GM21381 (cell line): ENCODE measurements at regions not wholly inside any gene's neighbourhood (a gene's known extent, or its start where the extent isn't known, plus 50 kb on each side); places are given as distances from the start of the nearest gene placed in this dataset.

ENCODE experiments used
- ATAC-seq: cut with Tn5 transposase; IDR thresholded peaks from one replicate; pipeline ENCODE4 v1.9.1; 2021; ENCODE audit warnings: mild to moderate bottlenecking, moderate library complexity; ENCODE audit not compliant: unreplicated experiment

DNA sequence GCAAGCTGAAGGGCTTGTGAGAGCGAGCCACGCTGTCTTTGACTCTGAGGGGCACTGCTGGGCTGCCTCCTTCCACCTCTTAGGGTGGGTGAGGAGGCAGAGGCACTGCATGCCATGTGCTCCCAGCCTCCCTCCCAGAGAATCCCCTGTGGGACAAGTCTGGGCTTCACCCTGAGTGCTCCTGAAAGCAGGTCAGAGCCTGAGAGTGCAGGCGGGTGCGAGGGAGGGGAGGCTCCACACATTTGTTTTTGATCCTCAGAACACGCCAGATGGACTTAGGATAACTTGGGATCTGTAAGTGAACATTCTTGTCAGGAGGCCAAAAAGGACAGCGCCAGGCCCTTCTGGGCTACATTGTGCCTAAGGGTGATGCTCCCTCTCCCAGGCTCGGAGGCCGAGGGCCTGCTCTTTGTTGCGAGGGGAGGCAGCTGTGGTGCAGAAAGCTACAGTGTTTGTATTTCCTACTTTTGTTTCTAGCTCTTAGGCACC, 155.4 kb downstream of the TMX1 start:
- no peak for ATAC-seq

DNA sequence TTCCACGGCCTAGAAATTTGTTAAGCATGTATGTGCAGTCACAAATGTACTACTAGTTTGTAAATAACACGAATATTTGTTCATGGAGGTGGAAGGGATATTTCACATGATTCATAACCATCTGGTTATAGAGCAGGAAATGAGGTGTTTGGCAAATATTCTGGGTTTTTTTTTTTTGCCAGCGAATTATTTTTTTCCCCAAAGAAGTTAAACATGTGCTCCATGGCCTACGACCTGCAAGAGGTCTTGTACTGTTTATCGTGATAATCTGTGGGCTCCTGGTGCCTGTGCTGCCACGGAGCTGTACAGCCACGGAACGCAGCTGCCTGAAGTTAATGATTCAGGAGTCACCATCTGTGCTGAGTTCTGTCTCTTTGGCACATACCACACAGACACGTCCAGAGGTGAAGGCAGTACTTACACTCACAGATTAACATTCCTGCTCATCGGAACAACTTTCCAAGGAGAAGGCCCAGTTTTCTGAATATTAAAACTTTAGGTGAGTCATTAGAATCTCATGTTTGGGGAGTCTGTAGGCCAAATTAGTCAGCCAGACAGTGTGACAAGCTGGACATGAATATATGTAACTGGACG, 156.3 kb downstream of the TMX1 start:
- ATAC-seq, result no peak

DNA sequence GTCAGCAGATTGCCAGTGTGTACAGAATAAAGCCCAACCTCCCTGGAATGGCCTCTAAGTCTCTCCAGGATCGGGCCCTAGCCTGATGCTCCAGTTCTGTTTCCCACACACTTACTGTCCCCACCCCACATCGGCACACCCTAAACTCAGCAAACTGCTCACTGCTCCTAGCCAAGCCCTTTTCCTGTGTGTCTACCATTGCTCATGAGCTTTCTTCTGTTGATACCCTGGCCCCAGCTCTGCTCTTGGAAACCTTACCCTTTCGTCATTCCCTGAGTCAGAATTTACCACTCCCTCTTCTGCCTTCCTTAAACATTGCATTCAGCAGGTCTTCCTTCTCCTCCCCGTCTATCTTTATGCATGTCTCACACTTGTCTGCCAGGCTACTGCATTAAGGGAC, 158.9 kb downstream of the TMX1 start:
- ATAC-seq, result no peak

DNA sequence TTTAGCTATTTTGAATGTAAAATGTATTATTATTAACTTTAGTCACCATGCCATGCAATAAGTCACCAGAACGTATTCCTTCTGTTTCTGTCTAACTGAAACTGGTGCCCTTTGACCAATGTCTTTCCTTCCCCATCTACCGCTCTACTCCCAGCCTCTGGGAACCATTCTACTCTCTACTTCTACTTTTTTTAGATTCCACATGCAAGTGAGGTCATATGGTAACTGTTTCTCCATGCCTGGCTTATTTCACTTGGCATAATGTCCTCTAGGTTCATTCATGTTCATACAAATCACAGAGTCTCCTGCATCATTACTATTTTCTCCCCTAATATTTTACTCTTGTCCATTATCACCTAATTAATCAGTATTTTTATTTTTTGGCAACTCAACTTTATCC, 160.1 kb downstream of the TMX1 start:
- ATAC-seq, result no peak

DNA sequence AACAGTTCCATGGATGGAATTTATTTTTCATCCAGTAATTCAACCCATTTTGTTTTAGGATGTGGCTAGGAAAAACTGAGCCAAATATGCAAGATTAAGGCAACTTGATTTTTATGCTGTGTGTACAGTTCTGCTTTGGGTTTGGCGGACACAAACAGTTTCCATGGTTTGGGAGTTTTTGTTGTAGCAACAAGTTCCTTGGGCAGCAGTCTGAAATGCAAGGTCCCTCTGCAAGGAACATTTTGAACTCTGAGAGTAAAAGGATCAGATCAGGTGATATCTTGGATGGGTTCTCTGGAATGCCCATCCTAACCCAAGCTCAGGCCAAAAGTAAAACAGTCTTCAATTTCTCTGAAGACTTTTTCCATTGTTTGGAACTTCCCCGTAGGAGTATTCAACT, 161.2 kb downstream of the TMX1 start:
- ATAC-seq, result no peak

DNA sequence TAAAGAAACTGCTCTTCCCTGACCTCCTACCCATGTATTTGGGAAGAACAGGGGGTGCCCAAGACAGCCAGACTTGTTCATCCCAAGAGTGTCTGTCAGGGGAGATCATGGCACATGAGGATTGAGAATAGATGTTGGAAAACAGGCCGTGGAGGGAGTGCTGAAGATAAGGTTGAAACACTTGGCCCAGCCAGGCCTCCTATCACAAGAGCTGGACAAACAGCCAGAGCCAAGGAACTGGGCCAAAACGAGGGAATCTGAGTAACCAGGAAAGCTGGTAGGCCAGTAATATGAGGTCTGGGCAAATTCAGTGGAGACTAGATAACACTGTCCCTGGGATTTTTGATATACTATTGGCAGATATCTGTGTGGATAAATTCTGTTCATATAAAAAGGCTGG, 161.7 kb downstream of the TMX1 start:
- no peak for ATAC-seq

DNA sequence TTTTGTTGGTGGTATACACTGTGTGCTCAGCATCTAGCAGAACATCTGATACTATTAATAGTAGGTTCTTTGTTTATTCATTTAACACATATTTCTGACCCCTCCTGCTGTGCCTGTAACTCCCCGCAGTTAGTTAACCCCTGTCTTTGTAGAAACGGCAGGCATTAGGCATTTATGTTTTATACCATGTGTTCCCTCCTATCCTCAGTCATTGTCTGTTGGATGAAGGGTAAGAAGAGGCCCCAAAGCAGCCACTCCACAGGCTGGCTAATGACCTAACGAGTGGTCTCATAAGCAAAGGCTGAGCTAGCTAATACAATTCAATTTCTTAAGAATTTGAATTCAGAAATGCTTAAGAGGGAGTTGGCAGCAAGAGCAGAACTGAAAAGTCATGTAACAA, 170.8 kb downstream of the TMX1 start:
- no peak for ATAC-seq

DNA sequence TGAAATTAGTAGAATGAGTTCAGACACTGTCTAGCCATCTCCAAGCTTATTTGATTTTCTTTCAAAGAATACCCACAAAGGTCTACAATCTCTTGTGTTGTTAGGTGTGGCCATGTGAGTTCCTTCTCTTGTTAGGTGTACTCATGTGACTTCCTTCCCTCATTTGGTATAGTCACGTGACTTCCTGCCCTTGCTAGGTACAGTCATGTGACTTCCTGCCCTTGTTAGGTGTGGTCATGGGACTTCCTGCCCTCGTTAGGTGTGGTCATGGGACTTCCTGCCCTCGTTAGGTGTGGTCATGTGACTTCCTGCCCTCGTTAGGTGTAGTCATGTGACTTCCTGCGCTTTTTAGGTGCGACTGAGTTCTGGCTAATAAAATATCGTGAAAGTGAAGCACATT, 179.6 kb downstream of the TMX1 start:
- no peak for ATAC-seq

DNA sequence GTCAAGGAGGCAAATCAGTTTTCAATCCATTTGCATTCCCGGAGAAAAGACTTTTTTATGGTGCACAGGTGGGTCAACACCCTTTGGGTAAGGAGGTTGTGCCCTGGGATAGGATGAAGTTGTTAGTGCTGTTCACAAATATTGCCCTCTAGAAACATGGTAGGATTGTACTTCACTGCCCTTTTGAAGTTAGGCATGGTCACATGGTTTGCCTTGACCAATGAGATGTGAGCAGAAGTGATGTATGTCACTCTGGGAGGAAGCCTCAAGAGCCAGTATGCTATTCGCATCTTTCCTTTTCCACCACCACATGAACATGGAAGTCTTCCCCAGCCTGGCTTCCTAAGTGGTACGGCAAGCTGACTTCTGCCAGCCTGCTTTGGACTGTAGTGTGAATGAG, 182.7 kb downstream of the TMX1 start:
- ATAC-seq, result no peak

DNA sequence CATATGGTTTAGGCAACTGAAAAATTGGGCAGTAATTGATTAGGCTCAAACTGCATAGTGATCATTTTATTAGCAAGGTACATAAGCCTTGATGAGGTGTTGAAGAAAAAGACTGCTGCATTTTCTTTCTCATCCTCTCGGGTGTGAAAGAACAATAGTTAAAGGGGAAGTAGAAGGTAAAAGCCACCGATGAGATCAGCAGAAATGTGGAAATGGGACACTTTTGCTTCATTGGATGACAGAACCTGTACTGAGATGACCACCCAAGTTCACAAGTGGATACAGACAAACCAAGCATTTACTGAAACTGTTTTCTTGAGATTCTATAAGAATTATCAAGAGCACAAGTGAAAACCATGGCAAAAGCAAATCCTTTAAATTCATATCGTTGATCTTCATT, 184.0 kb downstream of the TMX1 start:
- no peak for ATAC-seq

DNA sequence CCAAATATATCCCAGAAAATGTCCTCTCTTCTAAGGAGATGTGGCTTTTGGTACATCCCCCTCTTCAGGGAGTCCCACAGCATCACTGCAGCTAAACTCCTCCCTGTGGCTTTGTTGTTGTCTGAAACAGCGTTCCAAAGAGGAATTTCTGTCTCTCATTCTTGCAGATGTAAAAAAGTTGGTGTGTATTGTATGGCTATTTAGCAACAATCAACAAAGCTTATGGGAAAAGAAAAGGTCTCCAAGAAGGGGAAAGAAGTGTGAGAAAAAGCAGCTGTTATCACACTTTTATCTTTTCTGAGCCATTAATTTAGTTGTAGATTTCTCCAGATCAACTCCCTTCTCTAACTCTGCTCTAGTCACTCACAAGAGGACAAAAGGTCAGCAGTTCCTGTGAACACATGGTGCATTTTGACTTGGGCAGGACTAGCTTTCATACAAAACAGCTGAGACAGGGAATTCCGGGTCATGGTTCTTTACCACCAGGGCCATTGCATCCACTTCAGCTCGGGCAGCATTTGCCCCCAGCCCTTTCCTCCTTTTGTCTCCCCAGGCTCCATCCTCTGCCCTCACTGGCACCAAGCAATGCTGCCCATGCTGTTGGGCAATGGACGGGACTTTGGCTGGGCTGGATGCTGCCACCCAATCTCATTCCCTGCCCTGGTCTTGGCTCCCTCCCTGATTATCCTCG, 184.7 kb downstream of the TMX1 start:
- no peak for ATAC-seq

DNA sequence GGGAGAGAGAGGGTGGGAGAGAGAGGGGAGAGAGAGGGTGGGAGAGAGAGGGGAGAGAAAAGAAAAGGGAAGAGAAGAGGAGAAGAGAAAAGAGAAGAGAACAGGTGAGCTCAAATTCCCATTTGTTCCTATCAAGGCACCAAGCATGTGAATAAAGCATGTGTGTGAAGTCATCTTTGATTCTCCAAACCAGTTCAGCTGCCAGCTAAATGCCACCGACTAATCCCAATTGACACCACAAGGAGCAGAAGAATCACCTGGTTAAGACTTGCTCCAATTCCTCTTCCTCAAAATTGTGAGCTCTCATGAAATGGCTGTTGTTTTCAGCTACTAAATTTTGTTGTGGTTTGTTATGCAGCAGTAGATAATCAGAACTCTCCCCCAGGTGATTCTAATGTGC, 188.9 kb downstream of the TMX1 start:
- ATAC-seq, result no peak

DNA sequence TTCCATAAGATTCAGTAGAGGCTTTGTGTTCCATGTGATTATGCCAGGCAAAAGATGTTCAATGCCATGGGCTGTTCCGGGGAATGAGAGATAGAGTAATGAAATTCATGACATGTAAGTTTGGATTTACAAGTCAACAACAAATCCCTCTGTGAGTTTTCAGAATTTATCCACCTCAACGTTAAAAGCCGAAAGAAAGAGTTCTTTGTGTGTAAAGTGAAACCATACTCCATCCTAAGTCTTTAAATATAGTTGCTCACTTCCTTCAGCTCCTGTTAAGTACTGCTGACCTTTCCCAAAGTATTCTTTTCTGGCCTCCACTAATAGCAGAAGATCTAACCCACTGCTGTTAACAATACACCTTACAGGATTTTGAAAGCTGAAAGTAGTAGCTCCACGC, 190.0 kb downstream of the TMX1 start:
- ATAC-seq, result no peak

DNA sequence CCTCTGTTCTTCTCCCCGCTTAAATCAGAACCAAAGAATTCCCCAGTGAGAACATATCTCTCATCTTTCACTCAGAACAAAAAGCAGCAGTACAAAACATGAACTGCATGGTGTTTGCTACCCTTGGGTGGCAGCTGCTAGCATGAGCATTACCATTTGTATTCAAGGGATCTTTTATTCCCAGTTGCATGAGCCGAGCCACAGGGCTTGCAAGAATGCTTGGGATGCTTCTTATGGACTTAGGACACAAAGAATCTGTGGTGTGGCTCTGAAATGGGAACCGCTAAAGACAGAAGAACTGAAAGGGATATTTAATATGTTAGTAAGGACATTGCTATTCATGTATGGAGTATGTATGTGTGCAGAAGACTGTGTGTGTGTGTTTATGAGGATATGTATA, 190.6 kb downstream of the TMX1 start:
- no peak for ATAC-seq

DNA sequence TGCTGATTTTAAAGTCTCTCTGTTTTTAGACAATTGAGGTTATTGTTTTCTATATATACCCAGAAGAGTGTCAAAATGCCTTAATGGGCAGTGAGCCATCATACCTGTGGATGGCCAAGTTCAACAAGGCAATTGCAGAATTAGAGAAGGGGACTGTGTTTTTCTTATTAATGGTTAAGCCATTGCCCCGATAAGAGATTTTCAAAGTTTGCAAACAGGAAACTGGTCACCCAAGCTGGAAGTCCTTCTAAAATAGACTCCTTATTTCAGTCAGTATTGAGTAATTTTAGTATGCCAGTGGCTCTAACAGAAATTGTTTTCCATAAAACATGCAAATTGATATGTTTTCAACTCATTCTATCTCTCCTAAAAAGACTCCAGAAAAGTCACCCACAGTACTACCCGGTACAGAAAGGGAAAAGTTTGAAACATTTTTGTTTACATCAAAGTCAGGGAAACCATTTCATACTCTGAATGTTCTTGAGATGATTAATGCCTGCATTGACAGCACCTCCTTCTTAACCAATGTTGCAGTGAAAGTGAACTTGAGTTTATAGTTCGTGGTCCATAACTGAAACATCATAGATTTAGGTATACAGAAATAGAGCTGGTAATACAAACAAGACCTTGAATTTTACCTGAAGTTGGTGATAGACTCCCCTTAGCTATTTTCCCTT, 191.1 kb downstream of the TMX1 start:
- ATAC-seq, result peak; percentile 53

DNA sequence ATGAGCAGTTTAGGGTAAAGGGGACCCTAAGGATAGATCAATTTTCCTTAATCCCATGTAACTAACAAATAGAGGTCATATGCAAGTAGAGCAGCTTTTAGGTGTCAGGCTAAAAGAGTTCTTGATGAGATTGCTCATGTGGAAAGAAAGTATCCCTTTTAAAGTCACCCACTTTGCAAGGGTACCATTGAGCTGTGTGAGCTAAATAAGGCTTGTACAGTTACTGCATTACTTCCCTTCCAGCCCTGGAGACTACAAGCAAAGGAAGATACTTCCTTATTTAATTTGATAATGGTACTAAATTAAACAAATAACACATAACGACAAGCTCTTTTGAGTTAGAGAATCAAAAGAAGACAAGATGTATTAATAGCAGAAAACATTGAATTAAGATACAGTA, 191.7 kb downstream of the TMX1 start:
- ATAC-seq, result no peak

DNA sequence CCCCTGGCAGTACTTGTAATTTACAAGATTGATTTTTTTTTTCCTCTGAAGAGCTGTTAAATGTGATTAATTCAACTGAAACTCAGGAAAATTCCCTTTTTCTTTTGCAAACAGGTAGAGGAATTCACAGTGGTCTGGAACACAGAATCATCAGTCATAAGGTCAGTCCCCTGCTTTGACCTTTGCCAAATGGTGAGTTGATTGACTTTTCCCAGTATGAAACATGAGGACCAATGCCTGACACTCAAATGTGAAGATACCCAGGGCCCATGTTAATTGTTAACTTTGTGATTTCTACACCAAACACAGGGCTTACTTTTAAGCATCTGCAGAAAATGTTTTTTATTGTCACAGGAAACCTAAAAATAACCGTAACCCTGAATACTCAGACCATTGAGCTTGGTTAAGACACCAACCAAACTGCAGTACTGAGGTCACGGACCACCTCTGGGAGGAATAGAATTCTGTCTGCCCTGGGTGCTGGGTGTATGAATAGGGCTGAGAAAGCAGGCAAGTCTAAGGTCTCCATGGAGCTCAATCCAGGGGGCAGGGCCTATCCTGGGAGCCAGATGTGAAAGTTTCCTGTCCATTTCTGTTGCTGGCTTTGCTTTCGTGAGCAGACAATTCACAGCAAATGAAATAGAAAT, 192.4 kb downstream of the TMX1 start:
- peak; percentile 50 for ATAC-seq

DNA sequence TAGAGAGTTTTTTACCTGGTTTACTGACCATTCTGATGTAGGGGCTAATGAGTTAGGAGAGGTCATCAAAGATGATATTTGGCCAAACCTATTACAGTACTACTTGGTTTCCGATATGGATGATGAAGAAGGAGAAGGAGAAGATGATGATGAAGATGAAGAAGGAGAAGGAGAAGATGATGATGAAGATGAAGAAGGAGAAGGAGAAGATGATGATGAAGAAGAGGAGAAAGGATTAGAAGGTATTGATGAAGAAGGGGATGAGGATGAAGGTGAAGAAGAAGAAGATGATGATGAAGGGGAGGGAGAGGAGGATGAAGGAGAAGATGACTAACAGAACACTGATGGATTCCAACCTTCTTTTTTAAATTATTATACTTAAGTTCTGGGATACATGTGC, 196.6 kb downstream of the TMX1 start:
- ATAC-seq, result no peak

DNA sequence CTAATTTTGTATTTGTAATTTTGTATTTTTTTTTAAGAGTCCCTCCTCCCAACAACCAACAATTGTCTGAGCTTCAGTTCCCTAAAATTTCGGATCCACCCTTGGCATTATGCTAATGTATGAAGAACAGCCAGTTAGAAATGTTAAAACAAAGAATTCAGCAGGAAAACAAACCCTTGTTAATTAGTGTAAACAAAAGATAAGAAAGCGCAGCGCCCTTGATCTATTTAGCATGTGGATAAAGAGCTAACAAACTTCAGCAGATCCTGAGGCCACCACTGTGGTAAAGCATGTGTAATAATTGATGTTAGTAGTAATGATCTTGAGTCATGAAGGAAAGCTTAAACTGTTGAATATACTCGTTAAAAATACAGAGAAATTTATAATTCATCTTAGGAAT, 199.8 kb downstream of the TMX1 start:
- no peak for ATAC-seq

DNA sequence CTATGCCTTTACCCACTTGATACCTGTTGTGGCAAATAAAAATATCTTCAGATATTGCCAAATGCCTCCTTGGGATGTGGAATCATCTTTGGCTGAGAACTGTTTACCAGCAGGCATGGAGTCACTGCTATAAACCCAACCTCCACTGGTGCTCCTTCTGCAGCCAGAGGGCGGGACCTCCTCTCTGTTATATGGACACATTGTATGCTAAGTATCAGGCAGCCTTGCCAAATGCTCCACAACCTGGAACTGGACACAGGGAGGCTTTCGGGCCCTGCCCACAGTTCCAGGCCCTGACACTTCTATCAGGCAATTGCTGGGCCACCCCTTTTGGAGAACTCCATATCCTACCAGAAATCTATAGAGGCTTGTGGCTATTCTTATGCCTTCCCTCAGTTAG, 201.0 kb downstream of the TMX1 start:
- ATAC-seq, result no peak

DNA sequence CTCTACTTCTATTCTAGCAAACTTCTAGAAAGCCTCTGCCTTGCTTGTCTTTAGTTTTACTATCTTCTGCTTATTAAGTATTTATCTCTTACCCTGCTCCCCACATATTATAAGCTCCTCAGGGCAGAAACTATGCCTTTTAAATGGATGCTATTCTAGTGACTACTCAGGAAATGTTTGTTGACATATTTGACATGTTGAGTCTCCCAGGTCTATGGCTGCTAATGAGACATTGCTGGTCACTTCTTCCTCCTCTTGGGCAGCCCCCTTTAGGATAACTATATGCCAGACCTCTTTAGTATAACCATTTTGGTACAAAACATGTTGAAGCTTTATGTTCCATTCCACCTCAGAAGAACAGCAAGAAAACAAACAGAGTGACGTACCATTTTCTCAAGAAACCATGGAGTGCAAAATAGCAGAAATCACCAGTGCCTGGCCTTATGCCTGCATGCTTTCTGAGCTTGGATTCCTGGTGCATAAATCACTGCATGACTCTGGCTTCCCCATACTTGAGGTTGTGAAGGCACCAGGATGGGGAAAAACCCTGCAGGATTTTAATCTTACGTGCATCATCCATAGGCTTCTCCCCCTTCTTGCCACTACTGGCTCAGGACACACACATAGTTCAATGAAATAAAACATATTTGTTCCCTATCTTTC, 202.6 kb downstream of the TMX1 start:
- ATAC-seq, result no peak
